Keratinocyte (primary cell): ENCODE measurements at regions not wholly inside any gene's neighbourhood (a gene's known extent, or its start where the extent isn't known, plus 50 kb on each side); places are given as distances from the start of the nearest gene placed in this dataset.

ENCODE experiments used
- EZH2 ChIP-seq: IDR thresholded peaks from one replicate; pipeline ENCODE4 v1.6.1; 2012; ENCODE audit warnings: inconsistent platforms, mild to moderate bottlenecking, low read length, moderate library complexity
- TF ChIP-seq, protein P1 (sequence below), 3 experiments: IDR thresholded peaks in 1 of 3; conservative IDR thresholded peaks in 1 of 3; optimal IDR thresholded peaks in 1 of 3; 2 replicates in 2 of 3; 3 replicates in 1 of 3; pipeline versions ENCODE3 to v1.5.1; 2011; ENCODE audit warnings: low read length in 3 of 3, mild to moderate bottlenecking in 3 of 3, moderate library complexity in 2 of 3, control low read depth in 1 of 3, inconsistent platforms in 1 of 3; ENCODE audit not compliant: insufficient read depth in 2 of 3; ENCODE audit errors: extremely low read depth in 1 of 3

DNA sequence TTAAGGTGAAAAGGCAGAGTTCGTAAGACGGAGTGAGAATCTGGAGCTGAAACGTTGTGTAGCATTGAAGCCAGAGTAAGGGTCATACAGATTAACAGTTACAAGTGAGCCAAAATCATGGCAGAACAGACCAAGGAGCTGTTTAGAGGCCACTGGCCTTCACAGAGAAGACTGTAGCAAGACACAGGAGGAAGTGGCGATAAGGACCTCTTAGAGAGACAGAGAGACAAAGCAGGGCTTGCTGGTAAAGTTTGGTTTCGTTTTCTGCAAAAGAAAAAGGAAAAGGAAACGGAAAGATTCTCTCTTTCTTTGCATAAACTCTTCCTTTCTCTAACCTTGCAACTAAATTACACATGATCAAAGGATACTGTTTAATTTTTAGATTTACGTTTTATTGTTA is 83.0 kb downstream of the AASDHPPT start:
- TF ChIP-seq EZH2: no peak
- TF ChIP-seq, protein P1, sequence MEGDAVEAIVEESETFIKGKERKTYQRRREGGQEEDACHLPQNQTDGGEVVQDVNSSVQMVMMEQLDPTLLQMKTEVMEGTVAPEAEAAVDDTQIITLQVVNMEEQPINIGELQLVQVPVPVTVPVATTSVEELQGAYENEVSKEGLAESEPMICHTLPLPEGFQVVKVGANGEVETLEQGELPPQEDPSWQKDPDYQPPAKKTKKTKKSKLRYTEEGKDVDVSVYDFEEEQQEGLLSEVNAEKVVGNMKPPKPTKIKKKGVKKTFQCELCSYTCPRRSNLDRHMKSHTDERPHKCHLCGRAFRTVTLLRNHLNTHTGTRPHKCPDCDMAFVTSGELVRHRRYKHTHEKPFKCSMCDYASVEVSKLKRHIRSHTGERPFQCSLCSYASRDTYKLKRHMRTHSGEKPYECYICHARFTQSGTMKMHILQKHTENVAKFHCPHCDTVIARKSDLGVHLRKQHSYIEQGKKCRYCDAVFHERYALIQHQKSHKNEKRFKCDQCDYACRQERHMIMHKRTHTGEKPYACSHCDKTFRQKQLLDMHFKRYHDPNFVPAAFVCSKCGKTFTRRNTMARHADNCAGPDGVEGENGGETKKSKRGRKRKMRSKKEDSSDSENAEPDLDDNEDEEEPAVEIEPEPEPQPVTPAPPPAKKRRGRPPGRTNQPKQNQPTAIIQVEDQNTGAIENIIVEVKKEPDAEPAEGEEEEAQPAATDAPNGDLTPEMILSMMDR (optimal IDR thresholded peaks at IDR 0.05 in 1 of 3, IDR thresholded peaks at IDR 0.05 in 1 of 3, conservative IDR thresholded peaks at IDR 0.05 in 1 of 3; ENCODE audit: extremely low read depth in 1 of 3, insufficient read depth in 2 of 3, low read length in 3 of 3): no peak
